Stimulated activated naive CD8-positive, alpha-beta T cell treated with anti-CD3 and anti-CD28 coated beads, Interleukin-15, amount 100 ng/mL, for 72 hours (primary cell): ENCODE measurements at regions not wholly inside any gene's neighbourhood (a gene's known extent, or its start where the extent isn't known, plus 50 kb on each side); places are given as distances from the start of the nearest gene placed in this dataset.

ENCODE experiments used
- ATAC-seq: fragments of 150-1000 bp; cut with Tn5 transposase; 2 replicates; pipeline ENCODE4 v1.10.0; 2021; ENCODE audit warnings: mild to moderate bottlenecking, moderate library complexity
- DNase-seq, 2 donors: peaks; one replicate each; pipeline ENCODE4 v3.0.0; 2021 to 2022
- H3K27ac Mint-ChIP-seq, 2 donors: one replicate each; pipeline ENCODE4 v1.8.0; 2022; ENCODE audit warnings: mild to moderate bottlenecking in 2 of 2, mixed read lengths in 2 of 2, moderate library complexity in 2 of 2
- H3K27me3 Mint-ChIP-seq: one replicate; pipeline ENCODE4 v1.8.0; 2022; ENCODE audit warnings: mixed read lengths
- H3K4me1 Mint-ChIP-seq: one replicate; pipeline ENCODE4 v1.8.0; 2022; ENCODE audit warnings: mild to moderate bottlenecking, mixed read lengths
- H3K4me3 Mint-ChIP-seq, 2 donors: one replicate each; pipeline ENCODE4 v1.8.0; 2022; ENCODE audit warnings: mild to moderate bottlenecking in 2 of 2, mixed read lengths in 2 of 2, moderate library complexity in 1 of 2
- H3K9me3 Mint-ChIP-seq, 2 donors: one replicate each; pipeline ENCODE4 v1.8.0; 2022; ENCODE audit warnings: mixed read lengths in 2 of 2

- H3K27me3 Mint-ChIP-seq: peaks cover 10% of the 10 kb centered on the region
- no peaks in the 10 kb centered on the region for H3K4me1 Mint-ChIP-seq
- H3K27ac Mint-ChIP-seq: no peak overlapping the region
- no peak overlapping the region for H3K4me3 Mint-ChIP-seq
- DNase-seq (no peak), ATAC-seq (no peak)
- peaks cover 7 to 8% of the 10 kb centered on the region in 2 donors for H3K9me3 Mint-ChIP-seq
Observed at GRCh38 chr7:41224063-41224763, 478.7 kb downstream of the INHBA start.

GRCh38 chr7:41222746-41223145, 480.1 kb downstream of the INHBA start:
- ATAC-seq (no peak), DNase-seq (no peak)
- Mint-ChIP-seq H3K27ac (no peak overlapping the region), H3K4me1 (no peaks in the 10 kb centered on the region), H3K4me3 (no peak overlapping the region), H3K9me3 (no peaks in the 10 kb centered on the region), H3K27me3 (peaks cover 14% of the 10 kb centered on the region)

GRCh38 chr7:41220266-41220665, 482.6 kb downstream of the INHBA start:
- no peaks in the 10 kb centered on the region for H3K4me1 Mint-ChIP-seq
- DNase-seq (no peak), ATAC-seq (no peak)
- peaks cover 14% of the 10 kb centered on the region for H3K27me3 Mint-ChIP-seq
- no peak overlapping the region for H3K27ac Mint-ChIP-seq
- no peak overlapping the region for H3K4me3 Mint-ChIP-seq
- no peaks in the 10 kb centered on the region for H3K9me3 Mint-ChIP-seq

GRCh38 chr7:41219276-41219675, 483.6 kb downstream of the INHBA start:
- DNase-seq (no peak), ATAC-seq (no peak)
- peaks cover 14% of the 10 kb centered on the region for H3K27me3 Mint-ChIP-seq
- no peak overlapping the region for H3K27ac Mint-ChIP-seq
- no peaks in the 10 kb centered on the region for H3K9me3 Mint-ChIP-seq
- no peaks in the 10 kb centered on the region for H3K4me1 Mint-ChIP-seq
- H3K4me3 Mint-ChIP-seq: no peak overlapping the region

GRCh38 chr7:41217306-41217705, 485.6 kb downstream of the INHBA start:
- Mint-ChIP-seq H3K4me3 (no peak overlapping the region), H3K4me1 (no peaks in the 10 kb centered on the region), H3K27ac (no peak overlapping the region), H3K27me3 (peaks cover 10% of the 10 kb centered on the region), H3K9me3 (no peaks in the 10 kb centered on the region)
- DNase-seq: no peak
- no peak for ATAC-seq

GRCh38 chr7:41207141-41207540, 495.7 kb downstream of the INHBA start:
- peaks cover 0 to 9% of the 10 kb centered on the region in 2 donors for H3K9me3 Mint-ChIP-seq
- DNase-seq (no peak), ATAC-seq (no peak)
- H3K4me3 Mint-ChIP-seq: no peak overlapping the region
- no peaks in the 10 kb centered on the region for H3K4me1 Mint-ChIP-seq
- no peaks in the 10 kb centered on the region for H3K27me3 Mint-ChIP-seq
- H3K27ac Mint-ChIP-seq: no peak overlapping the region

GRCh38 chr7:41206267-41206666, 496.6 kb downstream of the INHBA start:
- no peak for ATAC-seq
- no peak overlapping the region for H3K4me3 Mint-ChIP-seq
- no peaks in the 10 kb centered on the region for H3K4me1 Mint-ChIP-seq
- DNase-seq: no peak
- peaks cover 0 to 9% of the 10 kb centered on the region in 2 donors for H3K9me3 Mint-ChIP-seq
- no peak overlapping the region for H3K27ac Mint-ChIP-seq
- no peaks in the 10 kb centered on the region for H3K27me3 Mint-ChIP-seq

- Mint-ChIP-seq H3K4me3 (no peak overlapping the region), H3K27ac (no peak overlapping the region)
- no peak for ATAC-seq
Observed at GRCh38 chr7:41205600-41205999, 497.3 kb downstream of the INHBA start.

GRCh38 chr7:41203542-41203941, 499.3 kb downstream of the INHBA start:
- peaks cover 0 to 9% of the 10 kb centered on the region in 2 donors for H3K9me3 Mint-ChIP-seq
- H3K4me3 Mint-ChIP-seq: no peak overlapping the region
- H3K27me3 Mint-ChIP-seq: no peaks in the 10 kb centered on the region
- H3K27ac Mint-ChIP-seq: no peak overlapping the region
- ATAC-seq: no peak
- DNase-seq: no peak
- H3K4me1 Mint-ChIP-seq: no peaks in the 10 kb centered on the region

More at GRCh38 chr7:41205600-41205999, 497.3 kb downstream of the INHBA start:
- Mint-ChIP-seq H3K27me3 (no peaks in the 10 kb centered on the region), H3K4me1 (no peaks in the 10 kb centered on the region), H3K9me3 (peaks cover 0 to 9% of the 10 kb centered on the region in 2 donors)
- no peak for DNase-seq

- DNase-seq: no peak
Observed at GRCh38 chr7:41201021-41201420, 501.9 kb downstream of the INHBA start.

GRCh38 chr7:41199136-41199535, 503.8 kb downstream of the INHBA start:
- no peak overlapping the region for H3K4me3 Mint-ChIP-seq
- DNase-seq (no peak), ATAC-seq (no peak)
- H3K27ac Mint-ChIP-seq: no peak overlapping the region
- no peaks in the 10 kb centered on the region for H3K9me3 Mint-ChIP-seq
- H3K4me1 Mint-ChIP-seq: no peaks in the 10 kb centered on the region
- no peaks in the 10 kb centered on the region for H3K27me3 Mint-ChIP-seq

More at GRCh38 chr7:41201021-41201420, 501.9 kb downstream of the INHBA start:
- no peak for ATAC-seq
- Mint-ChIP-seq H3K27ac (no peak overlapping the region), H3K4me1 (no peaks in the 10 kb centered on the region), H3K27me3 (no peaks in the 10 kb centered on the region), H3K4me3 (no peak overlapping the region), H3K9me3 (no peaks in the 10 kb centered on the region)

GRCh38 chr7:41198502-41198901, 504.4 kb downstream of the INHBA start:
- no peaks in the 10 kb centered on the region for H3K9me3 Mint-ChIP-seq
- no peak overlapping the region for H3K27ac Mint-ChIP-seq
- no peaks in the 10 kb centered on the region for H3K4me1 Mint-ChIP-seq
- no peak overlapping the region for H3K4me3 Mint-ChIP-seq
- ATAC-seq: no peak
- no peak for DNase-seq
- no peaks in the 10 kb centered on the region for H3K27me3 Mint-ChIP-seq

GRCh38 chr7:41197769-41198168, 505.1 kb downstream of the INHBA start:
- no peak for DNase-seq
- Mint-ChIP-seq H3K4me3 (no peak overlapping the region), H3K4me1 (no peaks in the 10 kb centered on the region), H3K27me3 (no peaks in the 10 kb centered on the region), H3K27ac (no peak overlapping the region), H3K9me3 (no peaks in the 10 kb centered on the region)
- no peak for ATAC-seq

GRCh38 chr7:41193738-41194282, 509.1 kb downstream of the INHBA start:
- no peak for ATAC-seq
- H3K27me3 Mint-ChIP-seq: no peaks in the 10 kb centered on the region
- H3K27ac Mint-ChIP-seq: no peak overlapping the region

GRCh38 chr7:41190581-41190980, 512.3 kb downstream of the INHBA start:
- no peak overlapping the region for H3K27ac Mint-ChIP-seq
- no peak overlapping the region for H3K4me3 Mint-ChIP-seq
- ATAC-seq (no peak), DNase-seq (no peak)
- no peaks in the 10 kb centered on the region for H3K4me1 Mint-ChIP-seq
- H3K9me3 Mint-ChIP-seq: no peaks in the 10 kb centered on the region
- H3K27me3 Mint-ChIP-seq: no peaks in the 10 kb centered on the region

More at GRCh38 chr7:41193738-41194282, 509.1 kb downstream of the INHBA start:
- Mint-ChIP-seq H3K4me3 (no peak overlapping the region), H3K9me3 (no peaks in the 10 kb centered on the region), H3K4me1 (no peaks in the 10 kb centered on the region)
- no peak for DNase-seq

GRCh38 chr7:41189866-41190265, 513.0 kb downstream of the INHBA start:
- H3K27ac Mint-ChIP-seq: no peak overlapping the region
- H3K4me3 Mint-ChIP-seq: no peak overlapping the region
- ATAC-seq (no peak), DNase-seq (no peak)
- H3K27me3 Mint-ChIP-seq: no peaks in the 10 kb centered on the region
- H3K9me3 Mint-ChIP-seq: no peaks in the 10 kb centered on the region
- no peaks in the 10 kb centered on the region for H3K4me1 Mint-ChIP-seq
